ENCODE measurements at regions not wholly inside any gene's neighbourhood (a gene's known extent, or its start where the extent isn't known, plus 50 kb on each side); places are given as distances from the start of the nearest gene placed in this dataset.

- no peak for DNase-seq (ENCODE audit: low spot score)
These were observed 1191.9 kb downstream of the NSUN3 start for GRCh38 chr3:95254758-95255157.

DNA sequence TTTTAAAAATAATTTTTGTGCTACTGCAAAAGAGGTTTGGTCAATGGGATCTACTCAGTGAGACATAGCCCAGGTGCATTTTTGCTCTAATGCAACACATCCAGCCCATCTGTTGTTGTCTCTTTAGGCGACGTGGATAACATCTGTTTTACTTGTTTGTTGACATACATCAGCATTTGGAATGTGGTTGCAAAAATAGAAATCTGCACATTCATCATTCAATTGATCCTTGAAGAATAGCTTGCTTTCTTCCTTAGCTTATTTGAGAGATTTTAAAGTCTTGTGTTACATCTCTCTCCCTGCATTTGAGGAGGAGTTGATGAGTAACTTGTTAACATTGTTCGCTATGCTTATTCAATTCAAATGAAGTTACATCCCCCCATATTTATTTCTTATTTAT, 1202.3 kb downstream of the NSUN3 start:
- DNase-seq (ENCODE audit: low spot score): no peak

DNA sequence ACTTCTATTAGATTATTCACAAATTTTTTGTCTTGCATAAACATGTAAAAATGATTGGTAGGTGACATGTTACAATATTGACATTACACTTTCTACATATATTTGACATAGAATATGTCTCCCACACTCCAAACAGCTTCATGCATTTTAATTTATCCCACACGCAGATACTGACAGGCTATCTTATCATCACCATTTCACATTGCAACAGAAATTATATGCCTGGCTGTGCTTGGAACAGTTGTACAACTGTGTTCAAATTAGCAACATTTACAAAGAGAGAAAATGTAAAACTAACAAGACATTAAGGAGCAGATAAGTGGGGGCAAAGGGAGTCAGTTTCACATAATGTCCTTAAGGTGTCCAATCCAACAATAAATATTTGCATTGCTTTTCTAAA, 1208.5 kb downstream of the NSUN3 start:
- no peak for DNase-seq (ENCODE audit: low spot score)

DNA sequence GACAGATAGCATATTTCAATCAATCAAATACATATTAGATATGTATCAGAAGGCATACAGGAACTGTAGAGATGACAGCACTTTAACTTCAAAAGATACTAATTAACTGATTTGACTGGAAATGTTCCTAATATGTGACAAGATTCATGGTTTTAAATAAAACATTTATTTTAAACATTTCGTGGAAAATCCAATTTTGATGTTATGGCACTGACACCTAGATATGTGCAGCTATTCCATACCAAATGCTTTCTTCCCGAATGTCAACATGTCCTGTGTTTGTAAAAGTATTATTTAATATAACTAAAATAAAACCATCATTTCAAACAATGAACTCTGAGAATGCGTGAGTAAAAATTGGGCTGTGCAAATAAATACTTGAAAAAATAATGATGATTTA, 1209.3 kb downstream of the NSUN3 start:
- no peak for DNase-seq (ENCODE audit: low spot score)

GRCh38 chr3:95272781-95273180, 1209.9 kb downstream of the NSUN3 start:
- DNase-seq (ENCODE audit: low spot score): no peak

DNA sequence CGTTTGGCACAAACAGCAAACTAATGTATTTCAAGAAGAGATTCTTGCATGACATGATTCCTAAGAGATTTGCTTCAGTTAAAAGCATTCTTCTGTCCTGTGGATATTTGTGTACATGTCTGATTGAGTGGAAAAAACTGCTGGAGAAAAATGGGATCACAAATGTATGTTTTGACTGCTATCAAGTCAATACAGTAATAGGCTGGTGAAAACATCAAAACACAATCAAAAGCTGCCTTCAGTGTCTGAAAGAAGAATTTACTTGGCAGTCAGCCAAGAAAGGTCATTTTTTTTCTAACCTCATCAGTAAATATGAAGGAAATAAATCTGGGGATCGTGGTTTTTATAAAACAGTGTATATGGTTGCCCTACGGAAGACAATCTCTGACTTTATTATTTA, 1214.8 kb downstream of the NSUN3 start:
- DNase-seq (ENCODE audit: low spot score): peak; percentile 52

- DNase-seq (ENCODE audit: low spot score): peak; percentile 41
These were observed 1218.0 kb downstream of the NSUN3 start for GRCh38 chr3:95280711-95281352.

DNA sequence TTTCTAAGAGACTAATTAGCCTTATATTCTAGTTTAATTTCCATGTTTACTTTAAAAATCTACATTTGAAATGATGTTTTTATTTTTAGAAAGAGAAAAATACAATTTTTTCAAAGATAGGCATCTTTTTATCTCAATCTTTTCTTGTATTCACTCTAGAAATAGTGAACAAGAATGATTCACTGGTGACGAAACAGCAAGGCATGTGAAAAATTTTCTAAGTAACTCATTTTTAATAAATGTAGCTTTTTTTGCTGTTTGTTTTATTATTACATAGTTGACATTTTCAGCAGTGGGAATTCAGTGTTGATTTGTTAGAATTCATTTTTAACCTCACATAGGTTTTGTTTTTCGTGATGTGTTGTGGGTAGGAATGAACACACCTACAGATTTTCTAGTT, 1226.4 kb downstream of the NSUN3 start:
- peak; percentile 21 for DNase-seq (ENCODE audit: low spot score)

DNA sequence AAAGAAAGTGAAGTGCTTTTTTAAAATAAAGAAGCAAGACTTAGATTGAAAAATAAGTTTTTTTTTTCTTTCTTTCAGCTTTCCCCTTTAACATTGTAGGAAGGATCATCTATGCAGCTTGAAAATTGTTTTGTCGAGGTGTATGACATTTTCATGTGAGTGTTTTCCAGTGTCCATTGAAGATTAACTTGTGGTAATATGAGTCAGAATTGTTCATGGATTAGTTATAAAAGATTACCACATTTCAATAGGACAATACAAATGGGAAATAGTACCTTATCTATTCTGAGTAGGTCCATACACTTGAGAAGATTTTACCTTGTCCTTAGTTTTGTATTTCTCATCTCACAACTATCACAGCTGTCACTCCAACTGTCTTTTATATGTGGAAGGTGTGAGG, 1234.7 kb downstream of the NSUN3 start:
- DNase-seq (ENCODE audit: low spot score): no peak

- peak; percentile 24 for DNase-seq (ENCODE audit: low spot score)
These were observed 1239.2 kb downstream of the NSUN3 start for GRCh38 chr3:95302044-95302443.

DNA sequence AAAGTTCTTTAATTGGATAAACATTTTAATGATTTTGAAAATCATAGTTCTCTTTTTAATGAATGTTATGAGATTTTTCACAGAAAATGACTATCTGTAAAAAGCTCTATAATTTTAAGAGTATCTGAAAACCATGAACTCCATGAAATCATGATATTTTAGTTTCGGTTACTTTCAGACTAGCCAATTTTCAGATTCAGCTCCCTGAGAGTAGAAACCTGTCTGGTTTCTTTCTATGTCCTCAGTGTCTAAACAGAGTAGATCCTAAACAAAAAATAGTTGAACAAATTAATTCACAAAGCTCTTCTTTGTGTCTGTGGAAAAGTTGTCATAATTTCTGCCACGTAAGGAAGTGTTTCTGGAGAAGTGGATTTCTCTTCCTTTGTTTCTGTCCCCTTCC, 1247.7 kb downstream of the NSUN3 start:
- no peak for DNase-seq (ENCODE audit: low spot score)

GRCh38 chr3:95311272-95311671, 1248.4 kb downstream of the NSUN3 start:
- no peak for DNase-seq (ENCODE audit: low spot score)

DNA sequence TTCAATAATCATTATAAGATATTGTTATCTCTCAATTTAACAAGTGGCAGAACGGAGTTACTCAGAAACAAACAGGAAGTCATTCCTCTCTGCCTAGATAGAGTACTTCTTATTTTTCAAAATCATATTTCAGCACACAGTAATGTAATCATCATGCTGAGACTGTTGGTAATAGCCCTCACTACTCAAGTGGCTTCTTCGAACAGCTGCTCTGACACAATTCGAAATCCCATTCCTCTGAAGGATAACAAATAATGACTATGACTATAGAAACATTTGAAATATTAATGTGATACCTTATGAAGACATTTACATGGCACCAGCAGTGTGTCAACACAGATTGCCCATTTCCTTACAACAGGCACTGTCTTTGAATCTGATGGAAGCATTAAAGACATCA, 1249.8 kb downstream of the NSUN3 start:
- DNase-seq (ENCODE audit: low spot score): no peak

GRCh38 chr3:95319921-95320494, 1257.1 kb downstream of the NSUN3 start:
- no peak for DNase-seq (ENCODE audit: low spot score)

- no peak for DNase-seq (ENCODE audit: low spot score)
These were observed 1264.6 kb downstream of the NSUN3 start for GRCh38 chr3:95327478-95327877.

DNA sequence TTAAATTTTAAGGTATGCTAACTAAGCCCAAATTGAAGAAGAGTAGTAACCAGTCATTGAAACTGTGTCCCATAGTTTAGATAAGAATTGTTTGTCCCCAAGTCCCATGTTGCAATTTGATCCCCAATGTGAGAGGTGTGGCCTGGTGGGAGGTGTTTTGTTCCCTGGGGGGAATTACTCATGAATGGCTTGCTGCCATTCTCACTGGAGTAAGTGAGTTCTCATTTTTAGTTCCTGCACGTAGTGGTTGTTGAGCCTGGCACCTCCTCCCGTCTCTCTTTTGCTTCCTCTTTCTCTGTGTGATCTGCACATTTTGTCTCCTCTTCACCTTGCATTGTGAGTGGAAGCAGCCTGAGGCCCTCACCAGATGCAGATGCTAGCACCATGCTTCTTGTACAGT, 1271.0 kb downstream of the NSUN3 start:
- no peak for DNase-seq (ENCODE audit: low spot score)

- DNase-seq (ENCODE audit: low spot score): no peak
These were observed 1271.6 kb downstream of the NSUN3 start for GRCh38 chr3:95334461-95334860.

DNA sequence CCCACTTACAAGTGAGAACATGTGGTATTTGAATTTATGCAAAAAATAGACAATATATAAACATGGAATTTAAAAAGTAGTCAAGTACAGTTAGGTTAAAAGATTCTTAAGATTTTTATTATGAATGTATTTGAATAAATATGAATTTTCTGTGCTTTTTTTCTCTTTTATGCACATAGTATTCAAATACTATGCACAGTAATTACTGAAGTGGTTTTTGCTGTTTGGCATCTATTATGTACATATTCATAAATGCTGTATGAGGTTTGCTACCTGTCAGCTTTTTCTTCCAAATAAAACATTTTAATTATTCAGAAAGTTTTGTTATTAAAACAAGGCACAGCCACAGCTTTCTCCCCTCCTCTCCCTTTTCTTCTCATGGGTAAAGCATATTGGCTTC, 1272.7 kb downstream of the NSUN3 start:
- no peak for DNase-seq (ENCODE audit: low spot score)

GRCh38 chr3:95338446-95338845, 1275.6 kb downstream of the NSUN3 start:
- DNase-seq (ENCODE audit: low spot score): no peak

GRCh38 chr3:95341314-95341713, 1278.5 kb downstream of the NSUN3 start:
- no peak for DNase-seq (ENCODE audit: low spot score)

DNA sequence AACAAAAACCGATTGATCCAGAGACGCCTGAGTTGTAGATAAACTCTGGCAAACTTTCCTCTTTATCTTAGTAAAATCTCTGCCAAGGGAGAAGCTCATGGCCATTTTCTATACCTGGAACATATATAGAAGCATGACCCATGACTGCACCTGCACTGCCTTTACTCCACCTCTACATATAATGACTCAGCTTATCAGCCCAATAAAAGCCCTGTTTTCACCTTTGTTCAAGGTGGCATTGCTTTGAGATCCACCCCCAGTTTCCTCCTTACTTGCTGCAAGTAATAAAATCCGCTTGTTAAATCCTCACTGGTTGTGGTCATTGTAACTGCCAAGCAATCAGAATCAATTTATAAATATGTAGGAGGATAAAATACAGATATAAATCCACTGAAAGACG, 1280.4 kb downstream of the NSUN3 start:
- DNase-seq (ENCODE audit: low spot score): no peak

GRCh38 chr3:95343767-95344166, 1280.9 kb downstream of the NSUN3 start:
- no peak for DNase-seq (ENCODE audit: low spot score)

DNA sequence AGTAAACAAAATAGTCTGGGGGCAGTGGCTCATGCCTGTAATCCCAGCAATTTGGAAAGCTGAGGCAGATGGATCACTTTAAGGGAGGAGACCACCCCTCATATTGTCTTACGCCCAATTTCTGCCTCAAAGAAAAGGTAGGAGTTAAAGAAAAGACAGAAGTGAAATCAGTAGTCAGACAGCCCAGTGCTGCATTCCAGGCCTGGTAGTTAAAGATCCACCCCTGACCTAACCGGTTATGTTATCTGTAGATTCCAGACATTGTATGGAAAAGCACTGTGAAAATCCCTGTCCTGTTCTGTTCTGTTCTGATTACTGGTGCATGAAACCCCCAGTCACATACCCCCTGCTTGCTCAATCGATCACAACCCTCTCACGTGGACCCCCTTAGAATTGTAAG, 1285.1 kb downstream of the NSUN3 start:
- DNase-seq (ENCODE audit: low spot score): peak; percentile 4

DNA sequence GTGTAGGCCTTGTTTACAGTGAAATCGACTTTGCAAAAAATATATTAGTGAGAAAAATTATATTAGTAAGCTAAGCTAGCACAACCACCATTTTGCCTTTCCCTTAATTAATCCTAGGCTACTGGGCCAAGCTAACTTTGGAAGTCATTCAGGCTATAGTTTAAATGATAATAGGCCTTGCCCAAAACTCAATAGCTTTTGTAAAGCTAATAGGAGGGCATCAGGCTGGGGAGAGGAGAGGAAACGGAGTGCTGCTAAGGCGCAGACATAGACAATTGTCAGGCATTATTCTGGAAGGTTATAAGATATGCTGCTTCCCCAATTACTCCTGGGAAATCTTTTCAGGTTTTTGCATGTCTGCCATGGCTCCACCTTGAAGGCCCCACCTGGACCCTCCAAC, 1286.0 kb downstream of the NSUN3 start:
- DNase-seq (ENCODE audit: low spot score): no peak

Data from umbilical cord (tissue), 1 donor.